ENCODE measurements at regions not wholly inside any gene's neighbourhood (a gene's known extent, or its start where the extent isn't known, plus 50 kb on each side); places are given as distances from the start of the nearest gene placed in this dataset.

DNA sequence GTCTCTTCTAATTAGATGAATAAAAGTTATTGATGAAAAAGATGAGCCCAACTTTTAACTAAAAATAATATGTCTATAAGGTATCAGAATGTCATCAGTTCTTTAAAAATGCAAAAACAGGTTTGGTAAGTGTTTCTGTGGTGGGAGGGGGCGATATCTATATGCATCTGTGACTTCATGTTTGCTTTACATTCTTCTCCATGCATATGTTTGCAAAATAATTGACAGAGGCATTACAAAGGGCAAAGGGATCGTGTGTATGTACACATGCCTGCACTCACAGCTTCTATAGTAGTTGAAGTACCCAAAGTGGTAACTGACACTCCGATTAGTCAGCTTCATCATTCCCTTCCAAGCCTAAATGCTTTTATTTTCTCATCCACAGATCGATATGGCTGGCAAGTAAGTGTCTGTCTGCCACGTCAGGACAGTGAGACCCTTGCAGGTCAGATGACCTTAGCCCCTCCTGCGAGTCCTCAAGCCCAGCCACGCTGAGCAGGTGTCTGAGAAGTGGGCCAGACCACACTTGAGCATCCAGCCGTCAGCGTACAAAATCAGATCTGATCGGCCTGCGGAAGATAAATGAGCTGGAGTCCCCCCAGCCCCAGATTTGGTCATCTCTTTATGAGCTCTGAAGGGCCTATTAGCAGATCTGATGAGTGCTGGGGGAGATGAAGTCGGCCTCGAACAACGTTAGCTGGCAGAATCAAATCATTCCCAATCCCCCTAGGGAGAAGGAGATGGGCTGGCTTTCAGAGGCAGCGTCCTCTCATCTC, 369.1 kb downstream of the MAFB start:
- POLR2A ChIA-PET, result no interaction called here
- H3K4me3 Mint-ChIP-seq, result no peak overlapping the region
- no peak for DNase-seq (ENCODE audit: low spot score)
- no peak overlapping the region for H3K27ac Mint-ChIP-seq
- peaks cover 3% of the 10 kb centered on the region; the same call in 1 of the 2 replicates for H3K9me3 Mint-ChIP-seq
- CTCF ChIA-PET, result interaction anchor here (0.8 kb wide), 2 partner anchors 12 to 41 kb away, joined by 3 read pairs; no protein-coding TSS in a partner anchor
- H3K4me1 Mint-ChIP-seq, result peaks cover 33% of the 10 kb centered on the region
- no peaks in the 10 kb centered on the region for H3K36me3 Mint-ChIP-seq
- ATAC-seq, result no peak
- peaks cover 2% of the 10 kb centered on the region for H3K27me3 Mint-ChIP-seq (ENCODE audit: low read depth)
- TF ChIP-seq RORB (CRISPR knock-in tag; IDR thresholded peaks at IDR 0.05) (no peak), RELA (CRISPR knock-in tag; IDR thresholded peaks at IDR 0.05; ENCODE audit: borderline replicate concordance) (no peak), PRRX2 (CRISPR knock-in tag; IDR thresholded peaks at IDR 0.05) (no peak), ZNF263 (CRISPR knock-in tag; IDR thresholded peaks at IDR 0.05; ENCODE audit: low read depth) (no peak)
- TF ChIP-seq, protein P1, sequence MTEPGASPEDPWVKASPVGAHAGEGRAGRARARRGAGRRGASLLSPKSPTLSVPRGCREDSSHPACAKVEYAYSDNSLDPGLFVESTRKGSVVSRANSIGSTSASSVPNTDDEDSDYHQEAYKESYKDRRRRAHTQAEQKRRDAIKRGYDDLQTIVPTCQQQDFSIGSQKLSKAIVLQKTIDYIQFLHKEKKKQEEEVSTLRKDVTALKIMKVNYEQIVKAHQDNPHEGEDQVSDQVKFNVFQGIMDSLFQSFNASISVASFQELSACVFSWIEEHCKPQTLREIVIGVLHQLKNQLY (CRISPR knock-in tag; IDR thresholded peaks at IDR 0.05), result no peak

DNA sequence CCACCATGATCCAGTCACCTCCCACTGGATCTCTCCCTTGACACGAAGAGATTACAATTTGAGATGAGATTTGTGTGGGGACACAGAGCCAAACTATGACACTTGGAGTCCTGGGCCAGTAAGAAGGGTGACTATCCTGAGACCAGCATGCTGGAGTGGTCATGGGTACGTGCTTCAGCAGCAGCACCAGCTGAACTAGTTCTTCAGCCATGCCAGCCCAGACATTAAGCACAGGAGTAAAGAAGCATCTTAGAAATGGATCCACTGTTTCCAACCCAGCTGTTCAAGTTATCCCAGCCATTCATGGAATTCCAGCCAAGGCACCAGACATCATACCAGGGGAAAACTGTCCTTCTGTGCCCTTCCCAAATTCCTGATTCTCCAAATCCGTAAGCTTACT, 370.0 kb downstream of the MAFB start:
- H3K4me1 Mint-ChIP-seq, result peaks cover 33% of the 10 kb centered on the region
- ATAC-seq (no peak), DNase-seq (ENCODE audit: low spot score) (no peak)
- POLR2A ChIA-PET, result no interaction called here
- peaks cover 4% of the 10 kb centered on the region for H3K27me3 Mint-ChIP-seq (ENCODE audit: low read depth)
- CTCF ChIA-PET, result interaction anchor here (0.8 kb wide), 1 partner anchor 13 kb away, joined by 3 read pairs; no protein-coding TSS in a partner anchor
- no peak overlapping the region for H3K27ac Mint-ChIP-seq
- TF ChIP-seq, protein P2, sequence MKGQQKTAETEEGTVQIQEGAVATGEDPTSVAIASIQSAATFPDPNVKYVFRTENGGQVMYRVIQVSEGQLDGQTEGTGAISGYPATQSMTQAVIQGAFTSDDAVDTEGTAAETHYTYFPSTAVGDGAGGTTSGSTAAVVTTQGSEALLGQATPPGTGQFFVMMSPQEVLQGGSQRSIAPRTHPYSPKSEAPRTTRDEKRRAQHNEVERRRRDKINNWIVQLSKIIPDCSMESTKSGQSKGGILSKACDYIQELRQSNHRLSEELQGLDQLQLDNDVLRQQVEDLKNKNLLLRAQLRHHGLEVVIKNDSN (CRISPR knock-in tag; IDR thresholded peaks at IDR 0.05), result no peak
- TF ChIP-seq, protein P3, sequence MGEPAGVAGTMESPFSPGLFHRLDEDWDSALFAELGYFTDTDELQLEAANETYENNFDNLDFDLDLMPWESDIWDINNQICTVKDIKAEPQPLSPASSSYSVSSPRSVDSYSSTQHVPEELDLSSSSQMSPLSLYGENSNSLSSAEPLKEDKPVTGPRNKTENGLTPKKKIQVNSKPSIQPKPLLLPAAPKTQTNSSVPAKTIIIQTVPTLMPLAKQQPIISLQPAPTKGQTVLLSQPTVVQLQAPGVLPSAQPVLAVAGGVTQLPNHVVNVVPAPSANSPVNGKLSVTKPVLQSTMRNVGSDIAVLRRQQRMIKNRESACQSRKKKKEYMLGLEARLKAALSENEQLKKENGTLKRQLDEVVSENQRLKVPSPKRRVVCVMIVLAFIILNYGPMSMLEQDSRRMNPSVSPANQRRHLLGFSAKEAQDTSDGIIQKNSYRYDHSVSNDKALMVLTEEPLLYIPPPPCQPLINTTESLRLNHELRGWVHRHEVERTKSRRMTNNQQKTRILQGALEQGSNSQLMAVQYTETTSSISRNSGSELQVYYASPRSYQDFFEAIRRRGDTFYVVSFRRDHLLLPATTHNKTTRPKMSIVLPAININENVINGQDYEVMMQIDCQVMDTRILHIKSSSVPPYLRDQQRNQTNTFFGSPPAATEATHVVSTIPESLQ (CRISPR knock-in tag; IDR thresholded peaks at IDR 0.05), result no peak
- no peak for TF ChIP-seq SP1 (CRISPR knock-in tag; conservative IDR thresholded peaks at IDR 0.05)
- TF ChIP-seq MYBL2 (CRISPR knock-in tag; IDR thresholded peaks at IDR 0.05), result no peak
- no peak for TF ChIP-seq NR1H2 (CRISPR knock-in tag; IDR thresholded peaks at IDR 0.05)
- TF ChIP-seq NR2C2 (CRISPR knock-in tag; IDR thresholded peaks at IDR 0.05), result no peak
- no peak for TF ChIP-seq ETV6 (CRISPR knock-in tag; IDR thresholded peaks at IDR 0.05)
- no peak for TF ChIP-seq OVOL2 (CRISPR knock-in tag; IDR thresholded peaks at IDR 0.05; ENCODE audit: borderline replicate concordance)
- TF ChIP-seq, protein P4, sequence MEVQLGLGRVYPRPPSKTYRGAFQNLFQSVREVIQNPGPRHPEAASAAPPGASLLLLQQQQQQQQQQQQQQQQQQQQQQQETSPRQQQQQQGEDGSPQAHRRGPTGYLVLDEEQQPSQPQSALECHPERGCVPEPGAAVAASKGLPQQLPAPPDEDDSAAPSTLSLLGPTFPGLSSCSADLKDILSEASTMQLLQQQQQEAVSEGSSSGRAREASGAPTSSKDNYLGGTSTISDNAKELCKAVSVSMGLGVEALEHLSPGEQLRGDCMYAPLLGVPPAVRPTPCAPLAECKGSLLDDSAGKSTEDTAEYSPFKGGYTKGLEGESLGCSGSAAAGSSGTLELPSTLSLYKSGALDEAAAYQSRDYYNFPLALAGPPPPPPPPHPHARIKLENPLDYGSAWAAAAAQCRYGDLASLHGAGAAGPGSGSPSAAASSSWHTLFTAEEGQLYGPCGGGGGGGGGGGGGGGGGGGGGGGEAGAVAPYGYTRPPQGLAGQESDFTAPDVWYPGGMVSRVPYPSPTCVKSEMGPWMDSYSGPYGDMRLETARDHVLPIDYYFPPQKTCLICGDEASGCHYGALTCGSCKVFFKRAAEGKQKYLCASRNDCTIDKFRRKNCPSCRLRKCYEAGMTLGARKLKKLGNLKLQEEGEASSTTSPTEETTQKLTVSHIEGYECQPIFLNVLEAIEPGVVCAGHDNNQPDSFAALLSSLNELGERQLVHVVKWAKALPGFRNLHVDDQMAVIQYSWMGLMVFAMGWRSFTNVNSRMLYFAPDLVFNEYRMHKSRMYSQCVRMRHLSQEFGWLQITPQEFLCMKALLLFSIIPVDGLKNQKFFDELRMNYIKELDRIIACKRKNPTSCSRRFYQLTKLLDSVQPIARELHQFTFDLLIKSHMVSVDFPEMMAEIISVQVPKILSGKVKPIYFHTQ (CRISPR knock-in tag; IDR thresholded peaks at IDR 0.05), result no peak
- TF ChIP-seq NFE2L1 (CRISPR knock-in tag; IDR thresholded peaks at IDR 0.05), result no peak
- TF ChIP-seq, protein P5, sequence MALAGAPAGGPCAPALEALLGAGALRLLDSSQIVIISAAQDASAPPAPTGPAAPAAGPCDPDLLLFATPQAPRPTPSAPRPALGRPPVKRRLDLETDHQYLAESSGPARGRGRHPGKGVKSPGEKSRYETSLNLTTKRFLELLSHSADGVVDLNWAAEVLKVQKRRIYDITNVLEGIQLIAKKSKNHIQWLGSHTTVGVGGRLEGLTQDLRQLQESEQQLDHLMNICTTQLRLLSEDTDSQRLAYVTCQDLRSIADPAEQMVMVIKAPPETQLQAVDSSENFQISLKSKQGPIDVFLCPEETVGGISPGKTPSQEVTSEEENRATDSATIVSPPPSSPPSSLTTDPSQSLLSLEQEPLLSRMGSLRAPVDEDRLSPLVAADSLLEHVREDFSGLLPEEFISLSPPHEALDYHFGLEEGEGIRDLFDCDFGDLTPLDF (CRISPR knock-in tag; IDR thresholded peaks at IDR 0.05), result no peak
- no peak overlapping the region for H3K4me3 Mint-ChIP-seq
- no peaks in the 10 kb centered on the region for H3K36me3 Mint-ChIP-seq
- H3K9me3 Mint-ChIP-seq, result 0 out of 2 replicates have a peak, but pooled peaks cover 3% of the 10 kb centered on the region

Measured in WTC11 (cell line).